ENCODE measurements at regions not wholly inside any gene's neighbourhood (a gene's known extent, or its start where the extent isn't known, plus 50 kb on each side); places are given as distances from the start of the nearest gene placed in this dataset.

GRCh38 chr6:137342607-137343190, 123.5 kb upstream of the IFNGR1 start:
- H3K36me3 ChIP-seq = no peaks in the 10 kb centered on the region
- no peak overlapping the region for H3K27ac ChIP-seq
- DNase-seq = peak in 1 of 2 donors; percentile 14
- peaks cover 0 to 4% (median 0%) of the 10 kb centered on the region in 7 donors for H3K27me3 ChIP-seq
- ATAC-seq = peak in 1 of 8 donors; percentile 39
- intact Hi-C loops (cut with DNase I) = loop anchor here in 1 of 10 donors (10.0 kb wide), 1 partner anchor 292 kb away; no protein-coding TSS in a partner anchor
- WGBS, 2 donors = 36 to 41% methylated on average over 12 of the region's 12 CpGs
- TF ChIP-seq CTCF (IDR thresholded peaks at IDR 0.05) = no peak
- H3K9me3 ChIP-seq = no peaks in the 10 kb centered on the region
- H3K4me1 ChIP-seq = peaks cover 0 to 14% (median 0%) of the 10 kb centered on the region in 9 donors
- peak overlapping the region in 9 of 10 donors; percentile 4 to 40 (median 30) for H3K4me3 ChIP-seq

GRCh38 chr6:137341681-137342195, 122.6 kb upstream of the IFNGR1 start:
- Histone ChIP-seq H3K4me1 (peaks cover 0 to 14% (median 0%) of the 10 kb centered on the region in 9 donors), H3K27me3 (peaks cover 0 to 4% (median 0%) of the 10 kb centered on the region in 7 donors), H3K36me3 (no peaks in the 10 kb centered on the region), H3K4me3 (no peak overlapping the region), H3K9me3 (no peaks in the 10 kb centered on the region), H3K27ac (no peak overlapping the region)
- WGBS, 2 donors = 55 to 59% methylated on average over 15 of the region's 15 CpGs
- DNase-seq (peak; percentile 6 to 23), ATAC-seq (peak in 6 of 8 donors; percentile 22 to 63 (median 38))
- intact Hi-C loops (cut with DNase I) = loop anchor here in 1 of 10 donors (10.0 kb wide), 1 partner anchor 293 kb away; no protein-coding TSS in a partner anchor
- TF ChIP-seq CTCF (IDR thresholded peaks at IDR 0.05) = peak in 3 of 9 donors; percentile 14 to 45 (median 22)

DNA sequence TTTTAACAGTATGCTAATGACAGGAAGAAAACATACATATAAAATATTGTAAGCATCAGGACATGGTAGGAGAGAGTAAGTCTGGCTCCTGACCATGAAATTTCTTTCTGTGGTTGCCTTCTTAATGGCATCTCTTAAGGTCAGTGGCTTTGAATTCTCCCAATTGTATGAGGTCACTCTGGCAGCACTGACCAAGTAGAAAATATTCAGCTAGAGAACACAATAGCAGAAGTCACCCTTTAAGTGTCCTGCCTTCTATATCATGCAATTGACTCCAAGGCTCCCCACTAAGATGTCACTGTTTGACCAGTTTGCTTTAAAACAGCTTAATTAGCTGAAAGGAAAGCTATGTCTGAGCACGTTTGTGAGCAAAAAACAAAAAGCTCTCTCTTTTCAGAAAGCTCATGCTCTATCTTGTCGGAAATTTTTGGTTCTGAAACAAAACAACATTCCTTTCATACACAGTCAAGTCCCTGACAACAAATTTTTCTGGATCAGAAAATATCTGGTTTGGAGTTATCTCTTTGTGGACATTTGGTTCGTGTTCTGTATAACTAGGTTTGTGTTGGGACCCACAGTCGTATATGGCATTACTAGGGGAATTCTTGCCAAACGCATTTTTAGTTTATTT, 120.9 kb upstream of the IFNGR1 start:
- H3K4me3 ChIP-seq = no peak overlapping the region
- no peak for TF ChIP-seq CTCF (IDR thresholded peaks at IDR 0.05)
- DNase-seq (no peak), ATAC-seq (peak in 1 of 8 donors; percentile 32)
- no peaks in the 10 kb centered on the region for H3K9me3 ChIP-seq
- H3K27ac ChIP-seq = peak overlapping the region in 1 of 10 donors; percentile 22
- H3K36me3 ChIP-seq = no peaks in the 10 kb centered on the region
- peaks cover 0 to 14% (median 0%) of the 10 kb centered on the region in 9 donors for H3K4me1 ChIP-seq
- 58 to 59% methylated on average over 5 of the region's 5 CpGs for WGBS, 2 donors
- H3K27me3 ChIP-seq = peaks cover 0 to 4% (median 0%) of the 10 kb centered on the region in 7 donors
- intact Hi-C loops (cut with DNase I) = loop anchor here in 2 of 10 donors (10.0 kb wide), 2 partner anchors 75 to 295 kb away; no protein-coding TSS in a partner anchor

- DNase-seq (no peak), ATAC-seq (no peak)
- intact Hi-C loops (cut with DNase I) = loop anchor here in 1 of 10 donors (10.0 kb wide), 1 partner anchor 80 kb away; no protein-coding TSS in a partner anchor
- WGBS, 2 donors = 93 to 99% methylated on average over 3 of the region's 3 CpGs
- Histone ChIP-seq H3K4me3 (no peak overlapping the region), H3K27ac (no peak overlapping the region), H3K36me3 (no peaks in the 10 kb centered on the region), H3K9me3 (no peaks in the 10 kb centered on the region), H3K27me3 (peaks cover 0 to 3% (median 0%) of the 10 kb centered on the region in 7 donors), H3K4me1 (peaks cover 0 to 11% (median 0%) of the 10 kb centered on the region in 9 donors)
- TF ChIP-seq CTCF (IDR thresholded peaks at IDR 0.05) = no peak
Measured at GRCh38 chr6:137334884-137335283, 115.7 kb upstream of the IFNGR1 start.
